GM19452 (cell line): ENCODE measurements at regions not wholly inside any gene's neighbourhood (a gene's known extent, or its start where the extent isn't known, plus 50 kb on each side); places are given as distances from the start of the nearest gene placed in this dataset.

Source experiments
- ATAC-seq: cut with Tn5 transposase; IDR thresholded peaks from one replicate; pipeline ENCODE4 v1.9.1; 2021; ENCODE audit not compliant: unreplicated experiment

GRCh38 chr3:68173012-68173634, 518.7 kb upstream of the SUCLG2 start:
- ATAC-seq, result no peak

GRCh38 chr3:68172039-68172438, 517.6 kb upstream of the SUCLG2 start:
- ATAC-seq, result no peak

- no peak for ATAC-seq
Measured at GRCh38 chr3:68163968-68164367, 509.6 kb upstream of the SUCLG2 start.

GRCh38 chr3:68163062-68163461, 508.6 kb upstream of the SUCLG2 start:
- ATAC-seq, result no peak

- ATAC-seq, result no peak
Measured at GRCh38 chr3:68162644-68163043, 508.2 kb upstream of the SUCLG2 start.

- ATAC-seq, result no peak
Measured at GRCh38 chr3:68151359-68151758, 496.9 kb upstream of the SUCLG2 start.

- ATAC-seq, result no peak
Measured at GRCh38 chr3:68148447-68148846, 494.0 kb upstream of the SUCLG2 start.

GRCh38 chr3:68142441-68142840, 488.0 kb upstream of the SUCLG2 start:
- no peak for ATAC-seq

GRCh38 chr3:68139897-68140296, 485.5 kb upstream of the SUCLG2 start:
- no peak for ATAC-seq

GRCh38 chr3:68136411-68136810, 482.0 kb upstream of the SUCLG2 start:
- no peak for ATAC-seq

GRCh38 chr3:68135067-68135466, 480.7 kb upstream of the SUCLG2 start:
- no peak for ATAC-seq

GRCh38 chr3:68129065-68129464, 474.7 kb upstream of the SUCLG2 start:
- no peak for ATAC-seq

- no peak for ATAC-seq
Measured at GRCh38 chr3:68123231-68123630, 468.8 kb upstream of the SUCLG2 start.

- ATAC-seq, result no peak
Measured at GRCh38 chr3:68121287-68121686, 466.9 kb upstream of the SUCLG2 start.

- ATAC-seq, result no peak
Measured at GRCh38 chr3:68116580-68116979, 462.2 kb upstream of the SUCLG2 start.

GRCh38 chr3:68103811-68104210, 449.4 kb upstream of the SUCLG2 start:
- no peak for ATAC-seq

GRCh38 chr3:68090571-68090970, 436.2 kb upstream of the SUCLG2 start:
- ATAC-seq, result no peak

- ATAC-seq, result no peak
Measured at GRCh38 chr3:68089572-68090011, 435.2 kb upstream of the SUCLG2 start.

- ATAC-seq, result no peak
Measured at GRCh38 chr3:68088636-68089035, 434.2 kb upstream of the SUCLG2 start.

- ATAC-seq, result no peak
Measured at GRCh38 chr3:68088216-68088615, 433.8 kb upstream of the SUCLG2 start.

GRCh38 chr3:68072062-68072461, 417.6 kb upstream of the SUCLG2 start:
- ATAC-seq, result no peak

- ATAC-seq, result no peak
Measured at GRCh38 chr3:68070186-68070585, 415.8 kb upstream of the SUCLG2 start.

GRCh38 chr3:68067314-68067713, 412.9 kb upstream of the SUCLG2 start:
- ATAC-seq, result no peak
